AG10803 (cell line): ENCODE measurements at regions not wholly inside any gene's neighbourhood (a gene's known extent, or its start where the extent isn't known, plus 50 kb on each side); places are given as distances from the start of the nearest gene placed in this dataset.

ENCODE experiments used
- DNase-seq: peaks from one replicate; pipeline ENCODE4 v3.0.0; 2010; ENCODE audit warnings: low read depth
- H3K4me3 ChIP-seq: 2 replicates; pipeline ENCODE4 v1.5.1; 2011; ENCODE audit warnings: mild to moderate bottlenecking, low read length, control low read depth
- CTCF ChIP-seq: conservative IDR thresholded peaks from 2 replicates; pipeline ENCODE4 v1.5.1; 2011; ENCODE audit warnings: mild to moderate bottlenecking, low read length, control low read depth, inconsistent platforms

- DNase-seq: no peak
- H3K4me3 ChIP-seq: no peak overlapping the region
- no peak for TF ChIP-seq CTCF
Measured at GRCh38 chr5:153233933-153234332, 256.5 kb upstream of the GRIA1 start.

DNA sequence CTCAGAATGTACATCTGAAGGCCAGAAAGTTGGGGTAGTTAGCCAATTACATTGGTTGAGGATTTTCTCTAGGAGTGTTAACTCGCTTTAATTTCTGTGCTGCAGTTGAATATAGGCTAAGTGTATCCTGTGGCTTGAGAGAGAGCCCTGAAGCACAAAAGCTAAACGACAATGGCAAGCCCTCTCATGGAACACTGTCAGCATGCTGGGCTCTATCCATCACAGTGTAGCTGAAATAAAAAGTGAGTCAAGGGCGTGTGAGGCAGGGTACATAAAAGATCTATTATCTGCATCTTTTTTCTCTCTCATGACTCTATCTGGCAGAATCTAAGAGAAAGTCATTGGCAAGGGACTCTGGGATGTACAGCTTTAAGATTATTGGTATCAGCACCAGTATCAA is 254.2 kb upstream of the GRIA1 start:
- TF ChIP-seq CTCF: no peak
- H3K4me3 ChIP-seq: no peak overlapping the region
- no peak for DNase-seq

GRCh38 chr5:153237671-153238332 is 252.7 kb upstream of the GRIA1 start:
- DNase-seq: no peak
- TF ChIP-seq CTCF: no peak

DNA sequence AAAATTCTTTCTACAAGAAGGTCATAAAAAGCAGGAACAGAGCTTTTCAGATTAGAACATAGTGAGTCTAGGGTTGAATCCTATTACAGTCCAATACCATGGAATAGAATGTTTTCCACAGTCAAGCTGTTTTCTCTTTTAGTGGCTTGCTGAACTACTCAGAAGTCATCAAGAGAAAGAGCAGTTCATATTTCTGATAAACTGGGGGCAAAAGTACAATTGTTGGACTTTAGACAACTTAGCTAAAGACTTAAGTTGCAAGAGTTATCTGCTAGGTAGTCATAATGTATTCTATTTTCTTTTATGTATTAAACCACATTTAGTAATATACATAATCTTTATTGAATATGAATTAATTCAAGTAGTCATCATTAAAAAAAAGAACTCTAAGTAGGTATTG is 233.1 kb upstream of the GRIA1 start:
- DNase-seq: no peak
- no peak for TF ChIP-seq CTCF
- no peak overlapping the region for H3K4me3 ChIP-seq

More at GRCh38 chr5:153237671-153238332, 252.7 kb upstream of the GRIA1 start:
- H3K4me3 ChIP-seq: no peak overlapping the region

DNA sequence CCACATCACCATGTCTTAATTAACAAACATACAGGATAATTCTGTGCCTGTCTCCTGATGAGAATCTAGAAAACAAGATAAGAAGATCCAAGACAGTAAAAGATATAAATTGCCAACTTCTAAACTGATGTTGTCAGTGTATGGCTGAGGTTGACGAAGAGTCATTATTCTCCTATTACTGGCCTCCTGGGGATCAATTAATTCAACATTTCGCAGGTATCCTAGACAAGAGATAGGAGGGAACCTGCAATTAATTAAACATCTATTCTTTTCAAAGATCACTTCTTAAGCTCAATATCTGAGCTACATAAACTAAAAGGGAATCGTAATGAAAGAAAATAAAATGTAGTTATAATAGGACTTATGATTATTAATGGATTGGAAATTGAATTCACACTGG is 232.0 kb upstream of the GRIA1 start:
- TF ChIP-seq CTCF: no peak
- H3K4me3 ChIP-seq: no peak overlapping the region
- no peak for DNase-seq

GRCh38 chr5:153267506-153267905 is 223.0 kb upstream of the GRIA1 start:
- no peak overlapping the region for H3K4me3 ChIP-seq
- no peak for DNase-seq
- no peak for TF ChIP-seq CTCF

GRCh38 chr5:153275695-153276094 is 214.8 kb upstream of the GRIA1 start:
- TF ChIP-seq CTCF: no peak
- DNase-seq: no peak
- no peak overlapping the region for H3K4me3 ChIP-seq
